Fibroblast of villous mesenchyme (primary cell): ENCODE measurements at regions not wholly inside any gene's neighbourhood (a gene's known extent, or its start where the extent isn't known, plus 50 kb on each side); places are given as distances from the start of the nearest gene placed in this dataset.

Source experiments
- DNase-seq: peaks from one replicate; pipeline ENCODE4 v3.0.0-alpha.2; 2010; ENCODE audit warnings: low read depth
- H3K4me3 ChIP-seq: 2 replicates; pipeline ENCODE4 v1.5.1; 2011; ENCODE audit warnings: low read depth, mild to moderate bottlenecking, low read length
- TF ChIP-seq, protein P1 (sequence below): IDR thresholded peaks from 2 replicates; pipeline ENCODE4 v1.5.1; 2012; ENCODE audit warnings: low read depth, mild to moderate bottlenecking, low read length; ENCODE audit not compliant: insufficient read depth

DNA sequence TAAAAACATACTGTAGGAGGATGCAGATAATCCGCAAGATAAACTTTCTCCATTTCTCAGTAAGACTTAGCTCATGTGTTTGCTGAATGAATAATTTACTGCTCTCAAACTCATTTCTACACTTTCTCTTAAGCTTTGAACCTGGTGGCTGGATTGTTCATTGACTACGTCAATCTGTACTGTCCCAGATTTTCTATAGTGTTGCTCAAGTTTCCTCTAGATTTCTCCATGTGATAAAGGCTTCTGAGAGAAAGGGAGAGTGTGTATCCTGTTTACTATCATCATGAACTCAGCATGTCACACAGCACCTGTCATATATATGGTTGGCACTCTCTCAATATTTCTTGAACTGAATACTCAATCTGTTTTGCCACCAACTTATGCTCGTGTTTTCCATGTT is 518.0 kb upstream of the TBX3 start:
- no peak overlapping the region for H3K4me3 ChIP-seq
- TF ChIP-seq, protein P1, sequence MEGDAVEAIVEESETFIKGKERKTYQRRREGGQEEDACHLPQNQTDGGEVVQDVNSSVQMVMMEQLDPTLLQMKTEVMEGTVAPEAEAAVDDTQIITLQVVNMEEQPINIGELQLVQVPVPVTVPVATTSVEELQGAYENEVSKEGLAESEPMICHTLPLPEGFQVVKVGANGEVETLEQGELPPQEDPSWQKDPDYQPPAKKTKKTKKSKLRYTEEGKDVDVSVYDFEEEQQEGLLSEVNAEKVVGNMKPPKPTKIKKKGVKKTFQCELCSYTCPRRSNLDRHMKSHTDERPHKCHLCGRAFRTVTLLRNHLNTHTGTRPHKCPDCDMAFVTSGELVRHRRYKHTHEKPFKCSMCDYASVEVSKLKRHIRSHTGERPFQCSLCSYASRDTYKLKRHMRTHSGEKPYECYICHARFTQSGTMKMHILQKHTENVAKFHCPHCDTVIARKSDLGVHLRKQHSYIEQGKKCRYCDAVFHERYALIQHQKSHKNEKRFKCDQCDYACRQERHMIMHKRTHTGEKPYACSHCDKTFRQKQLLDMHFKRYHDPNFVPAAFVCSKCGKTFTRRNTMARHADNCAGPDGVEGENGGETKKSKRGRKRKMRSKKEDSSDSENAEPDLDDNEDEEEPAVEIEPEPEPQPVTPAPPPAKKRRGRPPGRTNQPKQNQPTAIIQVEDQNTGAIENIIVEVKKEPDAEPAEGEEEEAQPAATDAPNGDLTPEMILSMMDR = no peak
- peak; percentile 53 for DNase-seq

DNA sequence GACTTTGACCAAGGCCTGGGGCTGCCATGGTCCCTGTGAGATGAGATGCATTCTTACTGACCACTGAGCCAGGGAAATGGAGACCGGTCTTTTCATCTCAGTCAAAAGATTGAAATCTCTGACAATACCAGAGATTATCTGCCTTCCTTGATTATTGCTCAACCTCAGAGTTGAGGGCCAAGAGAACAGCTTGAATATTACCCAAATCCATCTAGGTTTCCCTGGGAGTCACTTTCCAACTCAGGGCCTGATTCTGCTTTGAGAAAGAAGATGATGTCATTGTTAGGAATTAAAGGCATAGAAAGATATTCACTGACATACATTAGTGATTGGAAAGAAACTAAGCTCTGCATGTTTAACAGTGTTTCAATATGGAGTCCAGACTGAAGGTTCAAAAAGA is 515.9 kb upstream of the TBX3 start:
- TF ChIP-seq, protein P1 = no peak
- DNase-seq = peak; percentile 48

DNA sequence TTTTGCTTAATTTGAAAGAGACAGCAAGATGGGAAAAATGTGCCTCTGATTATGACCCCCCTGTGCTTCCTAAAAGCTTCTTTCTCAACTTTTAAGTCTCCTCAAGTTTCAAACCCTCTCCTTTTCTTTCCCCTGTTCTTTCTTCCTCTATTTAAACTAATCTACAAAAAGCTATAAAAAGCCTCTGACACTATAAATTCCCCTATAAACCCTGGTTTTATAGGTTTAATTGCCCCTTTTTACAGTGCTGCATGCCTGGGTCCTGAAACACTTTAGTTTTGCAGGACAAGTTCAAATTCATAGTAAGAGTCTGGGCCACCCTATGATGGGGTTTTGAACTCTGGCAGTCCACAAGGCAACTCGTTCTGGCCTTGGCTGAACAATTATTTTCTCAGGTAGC is 510.9 kb upstream of the TBX3 start:
- DNase-seq = no peak
- H3K4me3 ChIP-seq = no peak overlapping the region
- TF ChIP-seq, protein P1 = no peak

More for the DNA sequence above, 515.9 kb upstream of the TBX3 start:
- no peak overlapping the region for H3K4me3 ChIP-seq

DNA sequence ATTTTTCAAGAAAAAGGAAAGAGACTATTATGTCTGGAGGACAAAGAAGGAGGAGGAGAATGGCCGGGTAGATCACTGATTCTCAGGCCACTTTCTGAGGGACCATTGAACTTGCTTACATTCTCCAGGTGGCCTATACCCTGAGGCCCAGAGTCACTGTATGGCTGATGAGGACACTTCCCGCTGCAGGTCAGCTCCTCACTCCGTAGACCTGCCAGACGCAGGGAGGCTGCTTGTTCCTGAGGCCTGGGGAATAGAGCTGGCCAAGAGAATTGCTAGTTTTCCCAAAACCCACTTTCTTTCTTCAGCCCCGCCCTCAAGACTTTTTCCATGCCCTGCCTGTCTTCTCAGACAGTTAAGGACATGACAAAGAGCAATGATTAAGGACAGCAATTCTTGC is 510.5 kb upstream of the TBX3 start:
- no peak for DNase-seq
- TF ChIP-seq, protein P1 = no peak
- H3K4me3 ChIP-seq = no peak overlapping the region

DNA sequence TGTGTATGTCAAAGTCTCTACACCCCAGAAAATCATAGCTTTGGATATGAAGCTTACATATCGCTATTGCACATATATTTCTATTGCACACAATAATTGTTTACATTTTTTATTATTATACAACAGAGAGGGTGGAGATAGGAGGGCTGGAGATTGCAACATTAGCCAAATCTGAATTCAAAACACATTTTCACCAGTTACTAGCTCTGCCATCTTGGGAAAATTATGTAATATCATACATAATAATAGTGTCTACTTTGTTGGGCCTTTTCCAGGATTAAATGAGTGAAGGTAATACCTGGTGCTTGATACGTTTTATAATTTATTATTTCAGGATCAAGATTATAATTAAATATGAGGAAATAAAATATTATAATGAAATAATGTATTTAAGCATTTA is 507.4 kb upstream of the TBX3 start:
- H3K4me3 ChIP-seq = no peak overlapping the region
- DNase-seq = peak; percentile 54
- TF ChIP-seq, protein P1 = no peak

DNA sequence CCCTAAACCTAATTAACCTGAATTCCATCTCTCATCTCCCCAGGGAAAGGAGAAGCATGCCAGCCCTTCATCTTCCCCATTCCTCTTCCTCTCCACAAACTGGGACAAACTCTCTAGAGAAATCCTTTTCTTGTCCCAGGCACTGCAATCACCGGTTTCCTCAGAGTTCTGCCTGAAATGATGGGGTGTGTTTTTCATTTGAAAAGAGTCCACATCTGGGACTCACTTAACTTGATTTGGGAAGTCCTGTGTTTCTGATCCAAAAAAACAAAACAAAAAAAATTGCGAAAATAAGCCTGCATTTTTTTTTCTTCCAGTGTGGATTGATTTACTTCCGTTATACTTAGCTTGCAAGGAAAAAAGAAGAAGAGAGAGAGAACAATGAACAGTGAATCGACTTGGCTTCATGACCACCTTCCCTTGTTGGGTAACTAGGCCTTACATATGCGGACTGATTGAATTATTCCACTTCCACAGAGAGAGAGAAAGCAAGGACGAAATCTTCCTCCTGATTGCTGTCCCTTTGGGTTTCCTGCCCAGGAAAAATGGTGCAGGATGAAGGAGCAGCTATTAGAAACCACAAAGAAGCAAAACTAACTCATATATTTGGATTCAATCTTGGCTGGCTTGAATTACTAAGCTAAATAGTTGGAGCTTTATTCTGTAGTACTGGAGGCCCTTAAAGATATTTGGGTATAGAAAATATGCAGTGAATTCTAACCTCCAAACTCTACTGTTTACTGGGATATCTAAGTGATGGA is 506.2 kb upstream of the TBX3 start:
- TF ChIP-seq, protein P1 = no peak
- no peak for DNase-seq
- H3K4me3 ChIP-seq = no peak overlapping the region

DNA sequence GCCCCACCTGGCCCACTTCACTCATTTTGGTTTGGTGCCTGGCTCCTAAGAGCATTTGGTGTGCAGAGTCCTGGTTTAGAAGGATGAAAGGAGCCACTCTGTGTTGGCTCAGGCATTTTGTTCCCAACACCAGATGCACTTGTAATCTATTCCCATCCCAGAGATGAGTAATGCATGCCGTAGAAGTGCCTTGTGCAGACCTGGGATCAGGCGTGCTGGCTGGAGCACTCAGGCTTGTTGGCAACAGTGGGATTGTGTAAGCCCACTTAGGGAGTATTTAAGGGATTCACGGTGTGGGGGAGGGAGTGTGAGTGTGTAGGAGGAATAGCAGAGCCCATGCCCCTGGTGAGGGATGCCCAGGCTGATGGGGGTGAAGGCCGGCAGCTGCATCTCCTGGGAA is 501.5 kb upstream of the TBX3 start:
- TF ChIP-seq, protein P1 = no peak
- H3K4me3 ChIP-seq = no peak overlapping the region
- peak; percentile 56 for DNase-seq
